ENCODE measurements at regions not wholly inside any gene's neighbourhood (a gene's known extent, or its start where the extent isn't known, plus 50 kb on each side); places are given as distances from the start of the nearest gene placed in this dataset.

GRCh38 chr15:87736401-87736800 lies 520.1 kb downstream of the NTRK3 start:
- no peak for TF ChIP-seq CTCF (IDR thresholded peaks at IDR 0.05)
- no peak for TF ChIP-seq POLR2A (IDR thresholded peaks at IDR 0.05; ENCODE audit: low read depth)
- no peak for TF ChIP-seq EP300 (IDR thresholded peaks at IDR 0.05)
- TF ChIP-seq POLR2AphosphoS5 (IDR thresholded peaks at IDR 0.05), result no peak
